GM18511 (cell line): ENCODE measurements at regions not wholly inside any gene's neighbourhood (a gene's known extent, or its start where the extent isn't known, plus 50 kb on each side); places are given as distances from the start of the nearest gene placed in this dataset.

Experiments used
- ATAC-seq: cut with Tn5 transposase; IDR thresholded peaks from one replicate; pipeline ENCODE4 v1.9.1; 2021; ENCODE audit warnings: mild to moderate bottlenecking, moderate library complexity; ENCODE audit not compliant: unreplicated experiment

- no peak for ATAC-seq
Observed at GRCh38 chr14:83309211-83309610, 1775.6 kb upstream of the SEL1L start.

- no peak for ATAC-seq
Observed at GRCh38 chr14:83309833-83310232, 1776.2 kb upstream of the SEL1L start.

GRCh38 chr14:83312511-83312910 lies 1778.9 kb upstream of the SEL1L start:
- ATAC-seq, result no peak

- no peak for ATAC-seq
Observed at GRCh38 chr14:83314764-83315163, 1781.1 kb upstream of the SEL1L start.

DNA sequence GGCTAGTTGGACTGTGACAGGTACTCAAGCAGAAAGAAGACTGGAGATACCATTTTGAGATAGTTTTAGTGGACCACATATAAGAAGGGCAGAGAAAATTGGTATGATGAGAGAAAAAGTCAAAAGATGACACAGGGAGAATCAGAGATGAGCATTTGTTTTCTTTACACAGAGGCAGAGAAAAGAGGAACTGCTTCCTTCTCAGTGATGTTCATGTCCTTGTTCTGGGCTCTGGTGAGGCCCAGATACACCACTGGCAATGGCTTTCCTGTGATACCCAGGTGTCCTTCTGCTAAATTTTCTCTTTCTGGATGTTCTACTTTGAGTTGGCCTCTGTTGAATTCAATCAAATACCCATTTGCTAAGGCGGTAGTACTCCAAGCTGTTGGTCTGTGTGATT lies 1782.7 kb upstream of the SEL1L start:
- ATAC-seq, result no peak

- no peak for ATAC-seq
Observed at GRCh38 chr14:83320837-83321236, 1787.2 kb upstream of the SEL1L start.

DNA sequence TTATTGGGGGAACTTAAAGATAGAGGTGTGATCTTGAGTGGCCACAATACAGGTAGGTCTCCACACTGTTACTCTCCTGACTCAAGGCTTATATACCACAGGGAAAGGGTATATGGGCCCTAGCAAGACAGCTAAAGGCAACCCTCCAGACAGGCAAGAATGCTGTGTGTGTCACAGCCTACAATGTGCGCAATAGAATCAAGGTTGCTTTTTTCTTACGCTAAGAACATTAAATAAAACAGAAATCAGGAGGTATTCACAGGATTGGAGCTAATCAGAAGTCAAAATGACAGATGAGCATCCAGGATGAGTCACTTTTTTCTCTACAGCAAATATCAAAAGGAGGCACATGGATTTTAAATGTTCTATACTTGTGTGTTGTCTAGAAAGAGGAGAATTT lies 1797.9 kb upstream of the SEL1L start:
- ATAC-seq, result no peak

DNA sequence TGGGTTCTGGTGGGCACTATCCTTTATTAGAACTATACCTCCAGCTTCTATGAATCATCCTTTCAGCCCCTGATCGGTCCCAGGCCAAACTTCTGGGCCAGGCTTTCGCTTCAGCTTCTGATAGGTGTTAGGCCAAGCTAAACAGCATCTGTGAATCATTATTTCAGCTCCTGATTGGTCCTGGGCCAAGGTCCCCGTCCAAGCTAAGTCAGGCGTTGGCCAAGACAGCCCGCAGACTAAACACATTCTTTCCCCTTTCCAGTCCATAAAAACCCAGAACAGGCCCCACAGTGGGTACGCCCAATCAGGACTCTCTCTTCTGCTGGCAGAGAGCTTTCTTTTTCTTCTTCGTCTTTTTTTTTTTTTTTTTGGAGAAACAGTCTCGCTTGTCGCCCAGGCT lies 1808.9 kb upstream of the SEL1L start:
- no peak for ATAC-seq

- no peak for ATAC-seq
Observed at GRCh38 chr14:83347874-83348273, 1814.2 kb upstream of the SEL1L start.

DNA sequence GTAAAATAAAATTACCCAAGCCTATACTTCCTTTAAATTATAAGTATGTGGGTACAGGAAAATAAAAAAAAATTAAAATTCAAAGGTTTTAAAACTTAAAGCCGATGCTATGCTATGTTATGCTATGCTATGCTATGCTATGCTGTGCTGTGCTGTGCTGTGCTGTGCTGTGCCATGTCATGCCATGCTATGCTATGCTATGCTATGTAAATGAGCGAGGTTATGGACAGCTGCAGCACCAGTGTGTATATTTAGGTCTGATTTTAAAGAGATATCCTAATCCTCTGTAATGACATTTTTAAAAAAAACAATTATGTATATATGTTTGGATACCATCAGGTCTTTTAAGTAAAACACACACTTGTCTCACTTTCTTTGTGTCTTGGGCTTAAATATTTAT lies 1822.0 kb upstream of the SEL1L start:
- no peak for ATAC-seq

DNA sequence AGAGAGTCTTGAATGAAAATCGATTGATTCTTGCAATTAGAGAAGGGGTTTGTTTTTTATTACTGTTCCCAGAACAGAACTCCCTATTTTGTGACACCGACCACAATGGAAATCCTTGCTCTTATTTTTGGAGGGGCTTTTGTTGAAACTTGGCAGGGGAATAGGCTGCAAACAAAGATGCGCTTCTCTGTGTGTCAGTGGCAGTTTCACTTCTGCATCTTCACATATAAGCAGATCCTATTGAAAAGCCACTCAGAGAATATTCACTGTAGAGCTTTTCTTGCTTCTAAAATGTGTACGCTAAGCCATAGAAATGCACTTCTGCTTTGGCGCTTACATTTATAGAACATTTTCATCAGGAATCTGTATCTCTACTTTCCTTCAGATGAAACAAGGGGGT lies 1822.4 kb upstream of the SEL1L start:
- no peak for ATAC-seq

DNA sequence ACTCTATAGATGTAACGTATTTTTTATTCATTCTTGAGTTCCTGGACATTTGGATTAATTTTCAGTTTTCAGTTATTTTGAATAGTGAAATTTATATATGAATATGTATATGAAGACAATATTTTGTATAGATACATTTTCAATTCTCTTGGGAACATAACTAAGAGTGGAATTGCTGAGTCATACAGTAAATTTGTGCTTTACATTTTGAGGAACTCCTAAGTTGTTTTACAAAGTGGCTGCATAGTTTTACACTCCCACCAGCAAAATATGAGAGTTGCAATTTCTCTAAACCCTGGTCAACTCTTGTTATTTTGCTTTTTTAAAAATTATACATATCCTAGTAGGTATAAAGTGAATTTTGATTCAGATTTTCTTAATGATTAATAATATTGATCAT lies 1838.6 kb upstream of the SEL1L start:
- no peak for ATAC-seq

DNA sequence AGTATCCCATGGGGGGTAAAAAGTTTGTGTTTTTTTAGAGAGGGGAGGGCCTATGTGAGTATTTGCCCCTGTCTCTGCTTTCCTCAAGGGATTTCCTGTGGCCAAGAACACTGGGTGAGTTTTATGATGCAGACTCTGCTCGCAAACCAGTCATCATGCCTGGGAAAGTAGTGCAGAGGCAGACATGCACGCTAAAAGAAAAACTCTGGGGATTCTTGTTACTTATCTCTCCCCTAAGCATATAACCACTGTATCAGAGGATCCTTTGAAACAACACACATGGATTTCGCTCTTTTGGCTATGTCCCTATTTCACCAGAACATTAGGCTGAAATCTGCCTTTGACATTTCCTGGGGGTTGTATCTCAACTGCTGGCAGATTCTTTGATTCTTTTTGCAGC lies 1845.8 kb upstream of the SEL1L start:
- no peak for ATAC-seq

- no peak for ATAC-seq
Observed at GRCh38 chr14:83384253-83384652, 1850.6 kb upstream of the SEL1L start.

DNA sequence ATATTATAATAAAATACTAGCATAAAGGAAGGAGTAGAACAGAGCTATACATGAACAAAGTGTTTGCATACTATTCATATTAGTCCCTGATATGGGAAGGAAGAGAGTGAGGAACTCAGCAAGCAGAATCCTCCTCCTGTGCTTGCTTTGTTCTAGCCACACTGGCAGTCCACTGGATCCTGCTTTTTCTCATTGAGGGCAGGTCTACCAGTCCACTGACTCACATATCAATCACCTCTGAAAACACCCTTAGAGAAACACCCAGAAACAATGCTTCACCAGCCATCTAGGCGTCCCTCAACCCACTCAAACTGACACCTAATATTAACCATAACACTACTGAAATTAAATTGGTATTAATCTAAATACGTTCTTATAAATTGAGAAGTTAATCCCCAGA lies 1861.7 kb upstream of the SEL1L start:
- ATAC-seq, result no peak

GRCh38 chr14:83416476-83416875 lies 1882.8 kb upstream of the SEL1L start:
- no peak for ATAC-seq

- no peak for ATAC-seq
Observed at GRCh38 chr14:83419420-83419819, 1885.8 kb upstream of the SEL1L start.

- ATAC-seq, result no peak
Observed at GRCh38 chr14:83421711-83422110, 1888.1 kb upstream of the SEL1L start.

DNA sequence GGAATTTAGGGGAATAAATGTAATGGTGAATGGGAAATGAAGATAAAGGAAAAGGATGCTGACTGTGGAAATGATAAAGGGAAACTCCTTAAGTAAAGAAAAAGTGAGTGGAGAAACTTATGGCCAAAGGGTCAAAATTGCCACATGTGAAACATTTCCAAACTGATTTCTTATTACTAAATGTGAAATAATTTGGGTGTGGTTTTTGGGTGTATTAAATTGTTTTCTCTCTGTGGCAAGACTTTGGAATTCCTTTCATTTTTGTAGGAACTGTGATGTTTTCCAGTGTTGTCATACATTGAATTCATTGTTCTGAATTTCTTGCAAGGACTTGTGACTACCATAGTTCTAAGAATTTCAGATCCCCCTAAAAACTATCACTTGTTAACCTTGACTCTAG lies 1891.5 kb upstream of the SEL1L start:
- ATAC-seq, result no peak

GRCh38 chr14:83425706-83426105 lies 1892.1 kb upstream of the SEL1L start:
- ATAC-seq, result no peak

DNA sequence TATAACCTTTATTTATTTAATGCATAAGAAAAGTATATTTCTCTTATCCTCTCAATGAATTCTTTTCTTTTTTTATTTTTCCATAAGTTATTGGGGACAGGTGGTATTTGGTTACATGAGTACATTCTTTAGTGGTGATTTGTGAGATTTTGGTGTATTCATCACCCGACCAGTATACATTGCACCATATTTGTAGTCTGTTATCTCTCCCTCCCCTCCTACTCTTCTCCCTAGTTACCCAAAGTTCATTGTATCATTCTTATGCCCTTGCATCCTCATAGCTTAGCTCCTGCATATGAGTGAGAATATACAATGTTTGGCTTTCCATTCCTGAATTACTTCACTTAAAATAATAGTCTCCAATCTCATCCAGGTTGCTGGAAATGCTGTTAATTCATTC lies 1900.0 kb upstream of the SEL1L start:
- no peak for ATAC-seq

DNA sequence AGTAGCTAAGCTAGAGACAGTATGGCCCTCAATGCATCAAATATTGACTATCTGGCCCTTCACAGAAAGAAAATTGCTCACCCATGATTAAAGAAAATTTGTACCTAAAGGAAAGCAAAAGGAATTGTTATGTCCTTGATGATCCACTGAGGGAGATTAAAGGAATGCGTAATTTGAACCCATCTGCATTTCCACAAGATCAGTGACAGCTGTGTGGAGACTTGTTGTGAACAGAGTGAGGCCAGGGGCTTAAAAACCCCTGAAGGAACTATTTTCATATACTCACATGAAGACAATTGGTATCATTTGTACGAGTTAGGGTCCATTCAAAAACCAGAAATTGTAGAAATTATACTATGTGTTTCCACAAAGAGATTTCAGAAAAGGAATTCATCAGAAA lies 1908.1 kb upstream of the SEL1L start:
- ATAC-seq, result no peak

- ATAC-seq, result no peak
Observed at GRCh38 chr14:83455561-83455960, 1921.9 kb upstream of the SEL1L start.

DNA sequence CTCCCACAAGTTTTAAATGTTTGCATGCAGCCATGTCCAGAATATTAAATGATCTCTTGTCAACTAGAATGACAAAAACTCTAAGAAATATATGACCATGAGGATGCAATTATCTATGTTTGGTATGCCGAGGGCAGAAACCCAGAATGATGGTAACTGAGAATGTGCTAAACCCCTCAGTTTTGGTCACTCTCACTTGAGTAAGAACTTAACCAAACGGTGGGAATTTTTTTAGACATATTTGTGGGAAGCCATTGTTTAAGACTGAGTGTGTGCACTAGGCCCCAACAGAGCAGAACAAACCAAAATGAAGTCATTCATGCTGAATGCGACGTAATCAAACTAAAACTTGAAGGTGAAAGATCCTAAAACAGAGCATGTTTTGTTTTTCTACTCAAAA lies 1927.9 kb upstream of the SEL1L start:
- ATAC-seq, result no peak
